ENCODE measurements at regions not wholly inside any gene's neighbourhood (a gene's known extent, or its start where the extent isn't known, plus 50 kb on each side); places are given as distances from the start of the nearest gene placed in this dataset.
"Not testable (repeated sequence)": the region's sequence is repeated elsewhere in the genome, so short reads cannot be mapped to it uniquely, and the experiment has no call there.

DNA sequence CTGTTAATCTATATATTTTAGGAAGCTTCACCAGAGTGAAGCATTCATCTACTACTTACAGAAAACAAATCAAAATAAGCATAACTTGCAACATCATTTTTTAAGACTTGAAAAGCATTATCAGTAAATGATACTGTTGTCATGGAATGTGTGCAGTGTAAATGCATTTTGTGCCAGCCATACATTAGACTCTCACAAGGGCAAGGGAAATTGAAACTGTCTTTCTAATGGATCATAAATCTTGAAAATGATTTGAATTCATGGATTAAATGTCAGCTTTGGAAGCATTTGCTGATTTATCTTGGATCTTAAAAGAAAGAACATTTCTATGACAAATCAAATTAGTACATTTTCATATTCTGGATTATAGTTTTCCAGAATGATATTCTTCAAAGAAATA lies 338.3 kb upstream of the SGO1 start:
- ChIA-PET POLR2A (interaction anchor here (0.6 kb wide), 1 partner anchor 9 kb away, joined by 3 read pairs; no protein-coding TSS in a partner anchor), CTCF (interaction anchor here (3.2 kb wide), 1 partner anchor 12 kb away, joined by 10 read pairs; no protein-coding TSS in a partner anchor)
- Histone ChIP-seq H3K36me3 (ENCODE audit: control insufficient read depth, insufficient read depth, low read length) (no peaks in the 10 kb centered on the region), H3K4me3 (ENCODE audit: low read depth, low read length) (no peak overlapping the region), H3K27me3 (ENCODE audit: control insufficient read depth, insufficient read depth, low read length) (no peaks in the 10 kb centered on the region)
- no peak for TF ChIP-seq CTCF (IDR thresholded peaks at IDR 0.05; ENCODE audit: insufficient read depth, low read depth, low read length)
- no peak for DNase-seq (ENCODE audit: low read depth)

- POLR2A ChIA-PET: no interaction called here
Observed at GRCh38 chr3:20523293-20523692, 337.3 kb upstream of the SGO1 start.

DNA sequence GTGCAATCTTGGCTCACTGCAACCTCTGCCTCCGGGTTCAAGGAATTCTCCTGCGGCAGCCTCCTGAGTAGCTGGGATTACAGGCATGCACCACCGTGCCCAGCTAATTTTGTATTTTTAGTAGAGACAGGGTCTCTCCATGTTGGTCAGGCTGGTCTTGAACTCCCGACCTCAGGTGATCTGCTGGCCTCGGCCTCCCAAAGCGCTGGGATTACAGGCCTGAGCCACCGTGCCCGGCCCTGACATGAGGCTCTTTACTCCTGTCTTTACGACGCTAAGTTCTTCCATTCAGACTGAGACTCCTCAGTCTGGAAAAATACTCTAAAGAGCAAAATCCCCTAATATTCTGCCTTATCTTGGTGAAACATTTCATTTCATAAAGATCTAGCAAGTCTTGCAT lies 331.3 kb upstream of the SGO1 start:
- H3K4me3 ChIP-seq (ENCODE audit: low read depth, low read length); H3K36me3 ChIP-seq (ENCODE audit: control insufficient read depth, insufficient read depth, low read length); POLR2A ChIA-PET; H3K27me3 ChIP-seq (ENCODE audit: control insufficient read depth, insufficient read depth, low read length); DNase-seq (ENCODE audit: low read depth): not testable (repeated sequence)
- CTCF ChIA-PET: interaction anchor here (1.7 kb wide), 1 partner anchor 10 kb away, joined by 5 read pairs; no protein-coding TSS in a partner anchor

More at GRCh38 chr3:20523293-20523692, 337.3 kb upstream of the SGO1 start:
- no peak for TF ChIP-seq CTCF (IDR thresholded peaks at IDR 0.05; ENCODE audit: insufficient read depth, low read depth, low read length)
- H3K4me3 ChIP-seq (ENCODE audit: low read depth, low read length): no peak overlapping the region
- no peaks in the 10 kb centered on the region for H3K36me3 ChIP-seq (ENCODE audit: control insufficient read depth, insufficient read depth, low read length)
- CTCF ChIA-PET: interaction anchor here (1.2 to 1.6 kb wide), 2 partner anchors 11 to 13 kb away, joined by 3 to 5 read pairs; no protein-coding TSS in a partner anchor
- DNase-seq (ENCODE audit: low read depth): no peak
- no peaks in the 10 kb centered on the region for H3K27me3 ChIP-seq (ENCODE audit: control insufficient read depth, insufficient read depth, low read length)

- ChIA-PET CTCF (interaction anchor here (1.0 to 1.7 kb wide), 3 partner anchors 11 to 968 kb away, joined by 3 to 5 read pairs (median 4); no protein-coding TSS in a partner anchor), POLR2A (interaction anchor here (0.6 kb wide), 1 partner anchor 265 kb away, joined by 3 read pairs; no protein-coding TSS in a partner anchor)
- TF ChIP-seq CTCF (IDR thresholded peaks at IDR 0.05; ENCODE audit: insufficient read depth, low read depth, low read length): no peak
- Histone ChIP-seq H3K36me3 (ENCODE audit: control insufficient read depth, insufficient read depth, low read length) (no peaks in the 10 kb centered on the region), H3K4me3 (ENCODE audit: low read depth, low read length) (no peak overlapping the region), H3K27me3 (ENCODE audit: control insufficient read depth, insufficient read depth, low read length) (no peaks in the 10 kb centered on the region)
- no peak for DNase-seq (ENCODE audit: low read depth)
Observed at GRCh38 chr3:20516311-20516710, 330.3 kb upstream of the SGO1 start.

DNA sequence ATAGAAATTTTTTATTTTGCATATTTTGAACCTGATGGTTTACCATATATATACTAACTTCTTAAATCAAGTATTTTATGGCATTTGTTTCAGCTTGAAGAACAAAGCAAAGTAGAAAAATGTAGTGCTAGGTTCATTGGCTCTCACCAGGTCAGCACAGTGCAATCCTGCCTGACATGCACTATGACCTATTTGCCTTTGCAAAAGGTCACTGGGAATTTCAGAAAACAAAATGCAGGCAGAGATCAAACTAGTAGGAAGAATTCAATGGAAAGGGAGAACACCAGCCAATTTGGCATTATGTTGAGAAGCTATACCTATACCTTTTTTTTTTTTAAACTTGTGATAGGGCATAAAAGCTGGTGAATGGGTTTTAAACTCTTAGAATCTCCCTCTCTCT lies 329.8 kb upstream of the SGO1 start:
- no peak for DNase-seq (ENCODE audit: low read depth)
- no peak for TF ChIP-seq CTCF (IDR thresholded peaks at IDR 0.05; ENCODE audit: insufficient read depth, low read depth, low read length)
- POLR2A ChIA-PET: interaction anchor here (0.6 kb wide), 1 partner anchor 266 kb away, joined by 3 read pairs; no protein-coding TSS in a partner anchor
- H3K27me3 ChIP-seq (ENCODE audit: control insufficient read depth, insufficient read depth, low read length): no peaks in the 10 kb centered on the region
- H3K36me3 ChIP-seq (ENCODE audit: control insufficient read depth, insufficient read depth, low read length): no peaks in the 10 kb centered on the region
- H3K4me3 ChIP-seq (ENCODE audit: low read depth, low read length): no peak overlapping the region
- CTCF ChIA-PET: interaction anchor here (1.0 to 1.2 kb wide), 2 partner anchors 224 to 968 kb away, joined by 3 to 4 read pairs; no protein-coding TSS in a partner anchor

All from BJ (cell line).